ENCODE measurements at regions not wholly inside any gene's neighbourhood (a gene's known extent, or its start where the extent isn't known, plus 50 kb on each side); places are given as distances from the start of the nearest gene placed in this dataset.
"Not testable (repeated sequence)": the region's sequence is repeated elsewhere in the genome, so short reads cannot be mapped to it uniquely, and the experiment has no call there.

GRCh38 chr13:37486171-37486681 is 112.3 kb downstream of the POSTN start:
- in situ Hi-C loops (cut with HindIII; ENCODE audit: low pct_unique_long_range_greater_than_20kb, low sequenced_read_pairs) = no loop called here
- no peak for TF ChIP-seq JUND (IDR thresholded peaks at IDR 0.05; ENCODE audit: low read depth)
- DNase-seq (ENCODE audit: low read depth in 1 of 2, low spot score in 1 of 2) = no peak

- TF ChIP-seq JUND (IDR thresholded peaks at IDR 0.05; ENCODE audit: low read depth) = no peak
- in situ Hi-C loops (cut with HindIII; ENCODE audit: low pct_unique_long_range_greater_than_20kb, low sequenced_read_pairs) = no loop called here
- no peak for DNase-seq (ENCODE audit: low read depth in 1 of 2, low spot score in 1 of 2)
Measured at GRCh38 chr13:37485756-37486155, 112.8 kb downstream of the POSTN start.

DNA sequence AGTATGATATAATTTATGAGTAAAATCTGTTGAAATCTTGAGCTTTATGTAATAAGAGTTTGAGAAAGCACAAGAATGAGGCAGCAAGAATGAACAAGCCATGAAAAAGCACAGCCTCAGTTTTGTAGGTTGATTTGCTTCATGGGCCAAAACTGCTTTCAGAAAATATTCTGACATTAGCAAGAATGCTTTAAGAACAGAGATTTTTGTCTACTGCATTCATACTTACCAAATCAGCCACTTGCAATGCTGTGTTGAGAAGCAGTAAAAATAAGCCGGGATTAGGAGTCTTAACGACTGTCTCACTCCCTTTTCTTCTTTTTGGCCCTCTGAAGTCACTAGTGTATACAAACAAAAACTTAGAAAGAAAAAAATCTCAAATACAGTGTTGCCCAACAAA is 114.5 kb downstream of the POSTN start:
- in situ Hi-C loops (cut with HindIII; ENCODE audit: low pct_unique_long_range_greater_than_20kb, low sequenced_read_pairs) = no loop called here
- TF ChIP-seq JUND (IDR thresholded peaks at IDR 0.05; ENCODE audit: low read depth) = no peak
- no peak for DNase-seq (ENCODE audit: low read depth in 1 of 2, low spot score in 1 of 2)

- in situ Hi-C loops (cut with HindIII; ENCODE audit: low pct_unique_long_range_greater_than_20kb, low sequenced_read_pairs) = no loop called here
- no peak for DNase-seq (ENCODE audit: low read depth in 1 of 2, low spot score in 1 of 2)
- TF ChIP-seq JUND (IDR thresholded peaks at IDR 0.05; ENCODE audit: low read depth) = no peak
Measured at GRCh38 chr13:37482331-37482730, 116.2 kb downstream of the POSTN start.

DNA sequence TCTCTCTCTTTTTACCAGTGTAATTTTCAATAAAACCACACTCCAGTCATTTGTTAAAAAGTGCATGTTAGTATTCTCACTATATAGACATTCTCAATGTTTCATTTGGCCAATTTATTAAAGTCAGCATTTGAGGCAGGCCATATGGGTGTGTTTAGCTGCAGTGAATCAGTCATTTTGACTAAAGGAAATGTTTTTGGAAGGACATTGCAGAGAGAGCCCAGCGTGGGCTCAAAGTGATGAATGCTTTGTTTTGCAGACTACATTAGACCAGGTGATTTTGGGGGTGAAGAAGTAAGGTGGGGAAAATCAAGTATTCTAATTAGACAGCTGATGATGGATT is 116.7 kb downstream of the POSTN start:
- DNase-seq (ENCODE audit: low read depth in 1 of 2, low spot score in 1 of 2) = no peak
- TF ChIP-seq JUND (IDR thresholded peaks at IDR 0.05; ENCODE audit: low read depth) = no peak
- in situ Hi-C loops (cut with HindIII; ENCODE audit: low pct_unique_long_range_greater_than_20kb, low sequenced_read_pairs) = no loop called here

DNA sequence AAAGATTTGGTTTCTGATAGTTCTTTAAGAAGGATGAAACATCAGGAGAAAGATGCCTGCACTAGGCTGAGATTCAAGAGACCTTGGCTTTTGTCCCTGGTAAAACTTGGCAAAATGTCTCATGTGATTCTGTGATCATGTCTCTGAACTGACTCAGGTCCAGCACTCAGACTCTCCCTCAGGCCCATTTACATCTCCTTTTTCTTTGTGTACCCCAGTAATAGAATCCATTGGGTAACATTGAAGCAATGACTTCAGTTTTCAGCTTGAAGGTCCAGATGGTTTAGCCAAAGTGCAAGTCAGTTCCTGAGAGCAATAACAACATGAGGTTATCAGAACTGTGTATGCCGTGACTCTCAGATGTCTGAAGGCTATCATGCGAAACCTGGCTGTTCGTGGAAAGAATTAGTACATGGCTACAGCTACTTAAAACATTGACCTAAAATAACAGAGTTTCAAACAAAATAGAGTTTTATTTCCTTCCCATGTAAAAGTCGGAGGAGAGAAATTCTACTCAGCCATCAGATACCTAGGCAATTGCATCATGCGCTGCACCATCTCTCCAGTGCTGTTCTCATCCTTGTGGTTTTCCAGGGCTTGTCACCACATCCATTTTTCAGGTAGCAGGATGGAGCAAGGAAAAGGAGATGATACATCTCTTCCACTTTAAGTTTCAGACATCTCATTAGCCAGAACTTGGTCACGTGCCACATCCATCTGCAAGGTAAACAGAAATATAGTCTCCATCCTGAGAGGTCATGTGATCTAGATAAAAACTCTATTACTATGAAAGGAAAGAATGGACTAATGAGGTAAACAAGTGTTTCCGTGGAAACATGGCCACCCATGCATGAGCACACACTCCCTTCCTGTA is 117.3 kb downstream of the POSTN start:
- no peak for TF ChIP-seq JUND (IDR thresholded peaks at IDR 0.05; ENCODE audit: low read depth)
- in situ Hi-C loops (cut with HindIII; ENCODE audit: low pct_unique_long_range_greater_than_20kb, low sequenced_read_pairs) = no loop called here
- DNase-seq (ENCODE audit: low read depth in 1 of 2, low spot score in 1 of 2) = no peak

GRCh38 chr13:37479916-37480315 is 118.7 kb downstream of the POSTN start:
- TF ChIP-seq JUND (IDR thresholded peaks at IDR 0.05; ENCODE audit: low read depth) = no peak
- no peak for DNase-seq (ENCODE audit: low read depth in 1 of 2, low spot score in 1 of 2)
- in situ Hi-C loops (cut with HindIII; ENCODE audit: low pct_unique_long_range_greater_than_20kb, low sequenced_read_pairs) = no loop called here

GRCh38 chr13:37476874-37477273 is 121.7 kb downstream of the POSTN start:
- DNase-seq (ENCODE audit: low read depth in 1 of 2, low spot score in 1 of 2) = no peak
- in situ Hi-C loops (cut with HindIII; ENCODE audit: low pct_unique_long_range_greater_than_20kb, low sequenced_read_pairs) = no loop called here
- no peak for TF ChIP-seq JUND (IDR thresholded peaks at IDR 0.05; ENCODE audit: low read depth)

GRCh38 chr13:37475966-37476365 is 122.6 kb downstream of the POSTN start:
- no peak for TF ChIP-seq JUND (IDR thresholded peaks at IDR 0.05; ENCODE audit: low read depth)
- in situ Hi-C loops (cut with HindIII; ENCODE audit: low pct_unique_long_range_greater_than_20kb, low sequenced_read_pairs) = no loop called here
- no peak for DNase-seq (ENCODE audit: low read depth in 1 of 2, low spot score in 1 of 2)

DNA sequence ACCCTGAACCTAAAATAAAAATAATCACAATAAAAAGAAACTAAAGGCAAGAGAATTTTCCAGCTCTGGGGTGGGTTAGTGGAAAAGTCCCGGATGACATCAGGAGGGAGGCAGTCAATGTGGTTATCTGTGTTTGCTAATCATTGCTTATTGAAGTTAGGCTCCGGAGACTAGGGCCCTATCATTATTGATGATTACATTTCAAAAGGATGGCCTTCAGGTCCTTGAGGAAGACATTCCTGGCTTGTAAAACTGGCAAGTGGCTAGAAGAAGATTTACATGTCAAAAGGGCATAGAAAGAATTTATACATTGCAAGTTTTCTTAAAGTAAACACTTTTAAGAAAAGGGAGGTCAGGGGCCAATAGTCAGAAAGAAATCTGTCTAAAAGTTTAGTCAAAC is 123.4 kb downstream of the POSTN start:
- in situ Hi-C loops (cut with HindIII; ENCODE audit: low pct_unique_long_range_greater_than_20kb, low sequenced_read_pairs) = no loop called here
- no peak for DNase-seq (ENCODE audit: low read depth in 1 of 2, low spot score in 1 of 2)
- TF ChIP-seq JUND (IDR thresholded peaks at IDR 0.05; ENCODE audit: low read depth) = no peak

- DNase-seq (ENCODE audit: low read depth in 1 of 2, low spot score in 1 of 2) = no peak
- TF ChIP-seq JUND (IDR thresholded peaks at IDR 0.05; ENCODE audit: low read depth) = no peak
- in situ Hi-C loops (cut with HindIII; ENCODE audit: low pct_unique_long_range_greater_than_20kb, low sequenced_read_pairs) = no loop called here
Measured at GRCh38 chr13:37473035-37473434, 125.5 kb downstream of the POSTN start.

DNA sequence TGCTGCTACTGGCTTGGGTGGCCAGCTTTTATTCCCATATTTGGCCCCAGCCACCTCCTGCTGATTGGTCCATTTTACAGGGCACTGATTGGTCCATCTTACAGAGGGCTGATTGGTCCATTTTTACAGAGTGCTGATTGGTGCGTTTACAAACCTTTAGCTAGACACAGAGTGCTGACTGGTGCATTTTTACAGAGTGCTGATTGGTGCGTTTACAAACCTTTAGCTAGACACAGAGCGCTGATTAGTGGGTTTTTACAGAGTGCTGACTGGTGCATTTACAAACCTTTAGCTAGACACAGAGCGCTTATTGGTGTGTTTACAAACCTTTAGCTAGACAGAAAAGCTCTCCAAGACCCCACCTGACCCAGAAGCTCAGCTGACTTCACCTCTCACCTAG is 126.3 kb downstream of the POSTN start:
- DNase-seq (ENCODE audit: low read depth in 1 of 2, low spot score in 1 of 2); in situ Hi-C loops (cut with HindIII; ENCODE audit: low pct_unique_long_range_greater_than_20kb, low sequenced_read_pairs): not testable (repeated sequence)

DNA sequence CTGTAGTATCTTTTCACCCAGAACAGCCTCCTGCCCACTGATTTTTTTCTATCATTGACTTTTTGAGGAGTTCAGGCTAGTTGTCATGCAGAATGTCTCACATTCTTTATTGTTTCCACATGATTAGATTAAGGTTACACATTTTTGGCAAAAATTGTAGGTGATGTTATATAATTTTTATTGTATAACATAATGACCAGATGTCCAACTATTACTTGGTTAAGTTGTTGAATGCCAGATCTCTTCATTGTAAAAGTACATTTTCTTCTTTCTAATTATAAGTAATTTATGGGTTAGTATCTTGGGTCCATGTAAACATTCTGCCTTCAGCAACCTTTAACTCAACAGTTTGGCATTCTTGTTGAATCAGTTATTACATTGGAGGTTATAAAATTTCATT is 138.4 kb downstream of the POSTN start:
- in situ Hi-C loops (cut with HindIII; ENCODE audit: low pct_unique_long_range_greater_than_20kb, low sequenced_read_pairs) = no loop called here
- DNase-seq (ENCODE audit: low read depth in 1 of 2, low spot score in 1 of 2) = no peak
- no peak for TF ChIP-seq JUND (IDR thresholded peaks at IDR 0.05; ENCODE audit: low read depth)

GRCh38 chr13:37457612-37458011 is 141.0 kb downstream of the POSTN start:
- in situ Hi-C loops (cut with HindIII; ENCODE audit: low pct_unique_long_range_greater_than_20kb, low sequenced_read_pairs) = no loop called here
- no peak for DNase-seq (ENCODE audit: low read depth in 1 of 2, low spot score in 1 of 2)
- TF ChIP-seq JUND (IDR thresholded peaks at IDR 0.05; ENCODE audit: low read depth) = no peak
